ENCODE measurements at regions not wholly inside any gene's neighbourhood (a gene's known extent, or its start where the extent isn't known, plus 50 kb on each side); places are given as distances from the start of the nearest gene placed in this dataset.

DNA sequence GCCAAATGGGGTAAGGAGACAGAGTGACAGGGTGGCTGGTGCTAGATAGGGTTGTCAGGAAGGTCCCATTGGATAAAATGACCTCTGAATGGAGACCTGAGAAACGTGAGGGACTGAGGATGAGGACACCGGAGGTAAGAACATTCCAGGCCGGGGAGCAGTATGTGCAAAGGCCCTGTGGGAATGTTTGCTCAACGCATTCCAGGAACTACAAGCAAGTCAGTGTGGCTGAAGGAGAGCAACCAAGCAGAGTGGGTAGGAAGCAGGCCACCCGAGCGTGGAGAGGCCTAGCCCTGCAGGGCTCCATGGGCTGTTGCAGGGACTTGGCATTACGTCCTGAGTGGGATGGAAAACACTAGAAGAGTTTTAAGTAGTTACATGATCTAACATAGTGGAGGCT lies 185.6 kb downstream of the ZBTB18 start:
- DNase-seq (ENCODE audit: low read depth, low spot score), result no peak
- Histone ChIP-seq H3K36me3 (ENCODE audit: insufficient read depth, low read length) (no peaks in the 10 kb centered on the region), H3K9ac (ENCODE audit: insufficient read length) (no peak overlapping the region), H3K27ac (no peak overlapping the region), H3K4me3 (no peak overlapping the region), H3K9me3 (ENCODE audit: low read depth, low read length) (no peaks in the 10 kb centered on the region)
- no peak for TF ChIP-seq EZH2 (IDR thresholded peaks at IDR 0.05)
- no peak for TF ChIP-seq POLR2AphosphoS5 (IDR thresholded peaks at IDR 0.05; ENCODE audit: borderline replicate concordance, low read depth, low read length)

GRCh38 chr1:244237445-244237844 lies 186.4 kb downstream of the ZBTB18 start:
- Histone ChIP-seq H3K36me3 (ENCODE audit: insufficient read depth, low read length) (no peaks in the 10 kb centered on the region), H3K9me3 (ENCODE audit: low read depth, low read length) (no peaks in the 10 kb centered on the region), H3K27ac (no peak overlapping the region), H3K4me3 (no peak overlapping the region), H3K9ac (ENCODE audit: insufficient read length) (no peak overlapping the region)
- no peak for DNase-seq (ENCODE audit: low read depth, low spot score)
- TF ChIP-seq POLR2AphosphoS5 (IDR thresholded peaks at IDR 0.05; ENCODE audit: borderline replicate concordance, low read depth, low read length), result no peak
- TF ChIP-seq EZH2 (IDR thresholded peaks at IDR 0.05), result no peak
- TF ChIP-seq FOXP2 (optimal IDR thresholded peaks at IDR 0.05; ENCODE audit: control extremely low read depth, extremely low read length, insufficient read depth), result no peak

DNA sequence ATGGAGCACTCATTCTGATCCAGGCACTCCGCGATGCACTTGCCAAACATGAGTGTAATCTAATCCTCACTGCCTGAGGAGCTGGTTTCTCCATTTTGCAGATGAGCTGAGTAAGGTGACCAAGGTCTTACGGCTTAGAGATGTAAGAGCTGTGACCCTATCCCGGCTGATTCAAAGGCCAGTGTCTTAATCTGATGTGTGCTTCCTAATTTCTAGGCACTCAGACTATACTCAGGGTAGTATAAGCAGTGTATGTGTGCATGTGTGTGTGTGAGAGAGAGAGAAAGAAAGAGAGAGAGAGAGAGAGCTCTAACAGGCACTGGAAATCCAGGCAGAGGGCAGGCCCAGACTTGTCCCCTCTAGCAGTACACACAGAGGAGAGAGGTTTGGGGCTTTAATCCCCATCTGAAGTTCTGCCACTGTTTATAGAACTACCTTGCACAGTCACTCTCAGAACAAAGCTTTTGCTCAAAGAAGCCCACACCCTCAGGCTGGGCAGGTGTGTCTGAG lies 188.2 kb downstream of the ZBTB18 start:
- Histone ChIP-seq H3K27ac (no peak overlapping the region), H3K9ac (ENCODE audit: insufficient read length) (no peak overlapping the region), H3K9me3 (ENCODE audit: low read depth, low read length) (no peaks in the 10 kb centered on the region), H3K36me3 (ENCODE audit: insufficient read depth, low read length) (no peaks in the 10 kb centered on the region), H3K4me3 (no peak overlapping the region)
- no peak for DNase-seq (ENCODE audit: low read depth, low spot score)
- TF ChIP-seq FOXP2 (optimal IDR thresholded peaks at IDR 0.05; ENCODE audit: control extremely low read depth, extremely low read length, insufficient read depth) (no peak), EZH2 (IDR thresholded peaks at IDR 0.05) (no peak), POLR2AphosphoS5 (IDR thresholded peaks at IDR 0.05; ENCODE audit: borderline replicate concordance, low read depth, low read length) (no peak)

DNA sequence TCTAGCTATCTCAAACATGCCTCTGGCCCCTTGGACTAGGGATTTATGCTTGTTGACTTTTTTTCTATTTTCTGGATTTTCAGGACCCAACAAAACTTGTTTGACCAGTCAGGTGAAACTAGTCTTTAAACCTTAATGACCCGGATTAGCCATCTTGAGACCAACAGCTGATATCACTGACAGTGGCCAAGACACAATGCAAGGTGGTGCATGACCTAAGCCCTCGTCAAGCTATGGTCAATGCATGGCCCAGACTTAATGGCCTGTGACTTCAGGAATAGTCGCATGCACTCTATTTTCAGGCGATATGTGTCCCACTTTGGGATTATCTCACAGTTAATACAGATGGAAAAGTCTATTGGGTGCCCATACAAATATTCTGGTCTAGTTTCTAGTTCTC lies 190.4 kb downstream of the ZBTB18 start:
- Histone ChIP-seq H3K9me3 (ENCODE audit: low read depth, low read length) (no peaks in the 10 kb centered on the region), H3K4me3 (no peak overlapping the region), H3K9ac (ENCODE audit: insufficient read length) (no peak overlapping the region), H3K27ac (no peak overlapping the region), H3K36me3 (ENCODE audit: insufficient read depth, low read length) (no peaks in the 10 kb centered on the region)
- DNase-seq (ENCODE audit: low read depth, low spot score), result no peak
- no peak for TF ChIP-seq FOXP2 (optimal IDR thresholded peaks at IDR 0.05; ENCODE audit: control extremely low read depth, extremely low read length, insufficient read depth)
- no peak for TF ChIP-seq EZH2 (IDR thresholded peaks at IDR 0.05)
- TF ChIP-seq POLR2AphosphoS5 (IDR thresholded peaks at IDR 0.05; ENCODE audit: borderline replicate concordance, low read depth, low read length), result no peak

- no peak for DNase-seq (ENCODE audit: low read depth, low spot score)
- no peak overlapping the region for H3K4me3 ChIP-seq
- H3K36me3 ChIP-seq (ENCODE audit: insufficient read depth, low read length), result no peaks in the 10 kb centered on the region
- H3K9ac ChIP-seq (ENCODE audit: insufficient read length), result no peak overlapping the region
- H3K9me3 ChIP-seq (ENCODE audit: low read depth, low read length), result no peaks in the 10 kb centered on the region
- no peak for TF ChIP-seq EZH2 (IDR thresholded peaks at IDR 0.05)
- TF ChIP-seq FOXP2 (optimal IDR thresholded peaks at IDR 0.05; ENCODE audit: control extremely low read depth, extremely low read length, insufficient read depth), result no peak
- no peak for TF ChIP-seq POLR2AphosphoS5 (IDR thresholded peaks at IDR 0.05; ENCODE audit: borderline replicate concordance, low read depth, low read length)
- no peak overlapping the region for H3K27ac ChIP-seq
These were observed 191.4 kb downstream of the ZBTB18 start for GRCh38 chr1:244242446-244242845.

DNA sequence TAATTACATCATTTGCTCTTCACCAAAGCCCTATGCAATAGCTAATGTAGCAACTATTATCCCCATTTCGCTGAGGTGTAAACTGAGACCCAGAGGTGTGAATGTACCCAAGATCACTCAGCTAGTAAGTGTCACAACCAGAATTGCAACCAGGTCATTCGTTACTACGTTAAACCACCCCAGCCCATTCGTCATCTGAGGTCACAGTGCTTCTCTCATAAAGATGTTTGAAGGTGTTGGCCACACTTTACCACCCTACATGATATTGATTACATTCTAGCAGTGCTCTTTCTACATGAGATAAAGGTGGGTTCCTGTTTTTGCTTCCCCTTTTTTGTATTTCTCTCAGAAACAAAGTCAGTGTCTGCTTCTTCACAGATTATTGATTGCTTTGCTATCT lies 195.3 kb downstream of the ZBTB18 start:
- H3K4me3 ChIP-seq, result no peak overlapping the region
- TF ChIP-seq POLR2AphosphoS5 (IDR thresholded peaks at IDR 0.05; ENCODE audit: borderline replicate concordance, low read depth, low read length) (no peak), FOXP2 (optimal IDR thresholded peaks at IDR 0.05; ENCODE audit: control extremely low read depth, extremely low read length, insufficient read depth) (no peak), EZH2 (IDR thresholded peaks at IDR 0.05) (no peak)
- H3K9ac ChIP-seq (ENCODE audit: insufficient read length), result no peak overlapping the region
- H3K36me3 ChIP-seq (ENCODE audit: insufficient read depth, low read length), result no peaks in the 10 kb centered on the region
- H3K27ac ChIP-seq, result no peak overlapping the region
- DNase-seq (ENCODE audit: low read depth, low spot score), result no peak
- no peaks in the 10 kb centered on the region for H3K9me3 ChIP-seq (ENCODE audit: low read depth, low read length)

- Histone ChIP-seq H3K9ac (ENCODE audit: insufficient read length) (no peak overlapping the region), H3K27ac (no peak overlapping the region), H3K36me3 (ENCODE audit: insufficient read depth, low read length) (no peaks in the 10 kb centered on the region), H3K9me3 (ENCODE audit: low read depth, low read length) (no peaks in the 10 kb centered on the region), H3K4me3 (no peak overlapping the region)
- DNase-seq (ENCODE audit: low read depth, low spot score), result no peak
- TF ChIP-seq FOXP2 (optimal IDR thresholded peaks at IDR 0.05; ENCODE audit: control extremely low read depth, extremely low read length, insufficient read depth) (no peak), POLR2AphosphoS5 (IDR thresholded peaks at IDR 0.05; ENCODE audit: borderline replicate concordance, low read depth, low read length) (no peak), EZH2 (IDR thresholded peaks at IDR 0.05) (no peak)
These were observed 197.3 kb downstream of the ZBTB18 start for GRCh38 chr1:244248426-244248825.

- H3K27ac ChIP-seq, result no peak overlapping the region
- TF ChIP-seq FOXP2 (optimal IDR thresholded peaks at IDR 0.05; ENCODE audit: control extremely low read depth, extremely low read length, insufficient read depth), result no peak
- no peak for TF ChIP-seq POLR2AphosphoS5 (IDR thresholded peaks at IDR 0.05; ENCODE audit: borderline replicate concordance, low read depth, low read length)
- no peak for TF ChIP-seq EZH2 (IDR thresholded peaks at IDR 0.05)
- no peak overlapping the region for H3K9ac ChIP-seq (ENCODE audit: insufficient read length)
- no peak overlapping the region for H3K4me3 ChIP-seq
- no peaks in the 10 kb centered on the region for H3K9me3 ChIP-seq (ENCODE audit: low read depth, low read length)
- no peak for DNase-seq (ENCODE audit: low read depth, low spot score)
- H3K36me3 ChIP-seq (ENCODE audit: insufficient read depth, low read length), result no peaks in the 10 kb centered on the region
These were observed 199.5 kb downstream of the ADSS2 start for GRCh38 chr1:244252211-244252610.

- DNase-seq (ENCODE audit: low read depth, low spot score), result no peak
- no peaks in the 10 kb centered on the region for H3K9me3 ChIP-seq (ENCODE audit: low read depth, low read length)
- TF ChIP-seq POLR2AphosphoS5 (IDR thresholded peaks at IDR 0.05; ENCODE audit: borderline replicate concordance, low read depth, low read length) (no peak), EZH2 (IDR thresholded peaks at IDR 0.05) (no peak), FOXP2 (optimal IDR thresholded peaks at IDR 0.05; ENCODE audit: control extremely low read depth, extremely low read length, insufficient read depth) (no peak)
- H3K4me3 ChIP-seq, result no peak overlapping the region
- no peaks in the 10 kb centered on the region for H3K36me3 ChIP-seq (ENCODE audit: insufficient read depth, low read length)
- H3K9ac ChIP-seq (ENCODE audit: insufficient read length), result no peak overlapping the region
- H3K27ac ChIP-seq, result no peak overlapping the region
These were observed 197.2 kb downstream of the ADSS2 start for GRCh38 chr1:244254467-244254866.

Measured in SK-N-MC (cell line).